CD4-positive, alpha-beta T cell treated with Interleukin-1 beta for 1 hour (primary cell): ENCODE measurements at regions not wholly inside any gene's neighbourhood (a gene's known extent, or its start where the extent isn't known, plus 50 kb on each side); places are given as distances from the start of the nearest gene placed in this dataset.

Source experiments
- DNase-seq, 2 donors: peaks; one replicate each; pipeline ENCODE4 v3.0.0-alpha.2; 2020 to 2022

- no peak for DNase-seq
Observed at GRCh38 chr3:117322866-117323265, 613.3 kb downstream of the TUSC7 start.

- DNase-seq = no peak
Observed at GRCh38 chr3:117346901-117347300, 637.3 kb downstream of the TUSC7 start.

DNA sequence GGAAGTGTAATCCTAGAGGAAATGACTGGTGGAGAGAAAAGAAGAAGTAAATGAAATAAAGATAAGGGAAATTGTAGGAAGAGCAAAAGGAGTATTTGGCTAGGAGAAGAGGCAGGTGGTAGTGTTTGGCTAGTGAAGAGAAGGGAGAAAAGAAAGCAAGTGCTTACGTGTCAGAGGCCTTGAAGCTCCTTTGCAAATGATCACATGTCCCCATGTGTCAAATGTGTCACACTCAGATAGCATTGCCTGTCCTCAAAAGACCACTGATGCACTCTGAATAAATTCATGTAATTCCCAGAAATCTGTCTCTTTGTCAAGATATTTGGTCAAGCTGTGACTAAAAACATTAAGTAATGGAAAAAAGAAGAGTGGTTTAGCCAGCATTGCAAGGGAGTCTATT, 639.3 kb downstream of the TUSC7 start:
- no peak for DNase-seq

DNA sequence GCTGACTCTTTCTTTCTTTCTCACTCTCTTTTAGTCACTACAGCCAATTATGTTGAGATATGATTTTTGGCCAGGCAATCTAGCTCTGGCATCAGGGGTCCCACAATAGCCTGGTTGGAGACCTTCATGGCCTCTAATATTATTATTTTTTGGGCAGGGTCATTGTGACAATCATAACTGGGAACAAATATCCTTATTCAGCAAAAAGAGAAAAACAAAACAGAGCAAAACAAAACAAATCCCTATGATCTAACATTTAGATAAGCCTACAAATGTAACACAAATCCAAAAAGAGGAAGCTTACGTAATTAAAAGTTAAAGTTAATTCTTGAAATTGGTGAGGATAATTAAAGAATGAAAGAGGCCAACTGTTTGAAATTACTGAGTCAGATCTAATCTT, 640.0 kb downstream of the TUSC7 start:
- no peak for DNase-seq

GRCh38 chr3:117350371-117350770, 640.8 kb downstream of the TUSC7 start:
- DNase-seq = no peak

- DNase-seq = no peak
Observed at GRCh38 chr3:117355566-117355965, 646.0 kb downstream of the TUSC7 start.

DNA sequence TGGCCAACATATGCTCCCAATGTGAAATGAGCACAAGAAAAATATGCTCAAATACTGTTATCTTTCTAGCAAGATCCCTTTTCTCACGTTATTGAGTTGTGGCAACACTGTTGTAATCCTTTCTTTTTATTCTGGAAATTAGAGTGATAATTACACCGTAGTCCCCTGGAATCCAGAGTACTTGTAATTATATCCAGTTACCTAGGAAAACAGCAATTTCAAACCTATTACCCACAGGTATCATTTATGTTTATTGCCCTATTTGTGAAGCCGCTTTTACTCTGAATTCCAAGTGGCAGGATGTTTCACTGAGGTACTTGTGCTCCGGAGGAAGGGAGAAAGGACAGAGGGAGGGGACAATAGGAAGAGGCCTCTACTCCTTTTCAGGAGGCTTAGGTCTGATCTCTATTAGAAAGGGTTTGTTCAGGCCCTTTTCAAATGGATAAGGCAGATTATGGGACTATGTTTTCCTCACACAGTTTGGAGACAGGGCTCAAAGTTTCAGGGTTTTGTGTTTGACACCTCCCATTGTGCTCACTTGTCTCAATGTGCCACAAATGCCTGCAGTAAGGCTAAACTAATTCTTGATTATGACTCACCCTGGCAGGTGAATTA, 646.6 kb downstream of the TUSC7 start:
- DNase-seq = no peak

GRCh38 chr3:117358717-117359314, 649.2 kb downstream of the TUSC7 start:
- no peak for DNase-seq

- DNase-seq = no peak
Observed at GRCh38 chr3:117366574-117366973, 657.0 kb downstream of the TUSC7 start.

GRCh38 chr3:117367861-117368260, 658.3 kb downstream of the TUSC7 start:
- DNase-seq = no peak

DNA sequence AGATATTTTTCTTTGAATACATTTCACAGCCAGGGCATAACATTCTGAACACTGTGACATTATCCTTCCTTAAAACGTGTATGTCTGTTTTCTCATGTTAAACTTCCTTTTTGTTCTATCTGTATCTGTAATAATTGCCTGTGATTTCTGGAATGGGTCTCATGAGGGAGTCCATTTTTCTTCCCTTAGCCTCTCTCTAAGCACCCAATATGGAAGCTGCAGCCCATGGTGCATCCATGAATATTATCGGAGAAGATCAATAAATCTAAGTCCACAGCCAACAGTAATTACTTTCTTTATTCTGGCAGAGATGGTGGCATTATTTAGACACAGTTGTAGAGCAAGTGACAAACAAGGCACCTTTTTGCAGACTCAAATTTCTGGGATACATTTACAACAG, 671.1 kb downstream of the TUSC7 start:
- no peak for DNase-seq

DNA sequence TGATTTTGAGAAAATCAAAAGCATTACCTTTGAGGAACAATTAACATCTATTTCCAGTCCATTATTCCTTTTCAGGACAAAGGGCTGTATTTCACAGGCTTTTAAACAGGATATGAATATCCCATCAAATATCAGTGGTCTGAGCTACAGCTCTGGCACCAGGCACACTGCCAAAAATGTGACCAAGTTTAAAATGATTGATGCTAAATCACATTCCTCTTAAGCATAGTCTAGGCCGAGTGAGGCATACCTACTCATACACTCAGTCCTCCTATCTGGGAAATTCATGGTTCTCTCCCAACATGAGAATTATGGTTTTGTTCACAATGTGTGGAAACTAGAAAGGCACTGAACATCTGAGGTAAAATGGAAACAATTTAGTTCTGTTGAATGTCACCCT, 683.5 kb downstream of the TUSC7 start:
- no peak for DNase-seq

DNA sequence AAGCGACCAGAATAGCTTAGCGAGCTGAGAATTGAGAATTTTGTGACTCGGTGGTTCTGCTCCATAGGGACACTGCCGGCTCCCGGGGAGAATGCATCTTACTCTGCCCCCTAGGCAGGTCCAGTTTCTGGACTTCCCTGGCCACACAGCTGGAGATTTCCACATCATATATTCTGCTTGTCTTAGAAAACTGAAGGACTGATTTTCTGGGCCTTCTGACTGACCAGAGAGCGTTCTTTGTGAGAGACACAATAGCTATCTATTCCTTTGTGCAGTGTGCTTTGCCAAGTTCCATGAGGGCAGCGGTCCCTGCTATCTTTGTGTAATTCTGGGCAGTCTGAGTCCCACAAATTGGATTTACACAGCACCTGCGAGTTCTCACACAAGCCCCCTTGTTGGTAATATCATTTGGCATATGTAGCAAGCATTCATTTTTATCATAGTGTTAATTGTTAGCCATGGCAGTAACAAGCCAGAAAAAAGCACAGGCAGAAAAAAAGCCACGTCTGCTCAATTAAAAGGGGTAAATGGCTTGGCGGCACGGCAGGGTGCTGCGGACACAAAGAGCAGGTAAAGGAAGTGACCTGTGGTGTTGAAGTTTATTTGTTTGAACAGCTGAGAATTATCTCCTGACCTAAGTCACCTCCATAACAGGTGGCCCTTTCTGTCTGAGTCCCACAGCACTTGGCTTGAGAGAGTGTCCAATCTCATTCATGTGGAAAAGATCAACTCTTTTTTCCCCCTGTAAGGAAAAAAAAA, 688.7 kb downstream of the TUSC7 start:
- no peak for DNase-seq

GRCh38 chr3:117399311-117400078, 689.9 kb downstream of the TUSC7 start:
- no peak for DNase-seq

GRCh38 chr3:117400303-117400702, 690.7 kb downstream of the TUSC7 start:
- no peak for DNase-seq

- DNase-seq = no peak
Observed at GRCh38 chr3:117404141-117404540, 694.6 kb downstream of the TUSC7 start.

GRCh38 chr3:117404730-117405129, 695.2 kb downstream of the TUSC7 start:
- no peak for DNase-seq

DNA sequence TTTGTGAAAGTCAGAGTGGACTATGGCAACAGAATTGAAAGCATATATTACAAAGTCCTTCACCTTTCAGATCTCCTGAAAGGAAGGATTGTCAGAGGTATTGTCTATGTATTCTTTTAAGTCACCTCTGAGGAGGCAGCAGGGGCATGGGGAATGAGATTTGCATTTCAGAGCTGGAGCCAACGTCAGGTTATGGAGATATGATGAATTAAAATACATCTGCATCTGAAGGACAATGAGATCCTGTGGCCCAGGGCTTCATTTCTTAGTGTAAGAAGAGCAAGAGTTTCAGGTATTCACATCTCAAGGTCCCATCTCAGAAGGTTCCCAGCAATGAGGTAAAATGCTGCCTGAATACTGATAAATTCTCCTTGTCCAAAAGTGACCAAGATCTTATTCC, 695.8 kb downstream of the TUSC7 start:
- DNase-seq = no peak

DNA sequence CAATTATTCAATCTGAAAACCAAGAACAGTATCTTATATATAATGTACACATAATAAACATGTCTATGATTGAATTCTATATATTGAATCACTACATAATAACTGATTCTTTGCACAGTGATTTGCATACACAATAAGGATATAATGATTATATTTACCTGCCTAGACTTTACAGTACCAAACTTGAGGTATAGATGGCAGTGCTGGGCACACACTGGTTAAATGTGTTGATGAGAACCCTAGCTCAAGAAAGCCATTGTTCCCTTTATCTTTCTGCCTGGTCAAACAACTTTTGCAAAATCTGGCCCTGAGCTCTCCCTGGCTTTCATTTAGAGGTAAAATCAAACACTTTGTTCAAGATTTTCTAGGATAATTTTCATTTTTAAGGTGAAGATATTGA, 697.7 kb downstream of the TUSC7 start:
- DNase-seq = no peak

DNA sequence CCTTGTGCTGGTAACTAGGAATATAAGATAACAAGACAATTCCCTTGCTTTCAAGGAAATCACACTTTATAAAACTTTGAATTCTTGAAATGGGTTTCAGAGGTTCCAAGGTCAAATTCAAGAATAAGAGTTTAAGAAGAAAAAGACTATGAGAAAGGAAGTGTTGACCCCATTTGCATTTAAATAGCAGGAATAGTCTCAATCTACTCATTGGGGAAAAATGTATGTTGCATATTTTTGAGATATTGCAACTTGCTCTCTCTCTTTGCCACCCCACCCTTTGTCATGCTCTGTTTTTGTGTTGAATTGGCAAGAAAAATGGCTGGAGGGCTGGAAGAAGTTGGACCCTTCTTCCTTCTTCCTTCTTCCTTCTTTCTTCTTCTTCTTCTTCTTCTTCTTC, 699.2 kb downstream of the TUSC7 start:
- DNase-seq = no peak

DNA sequence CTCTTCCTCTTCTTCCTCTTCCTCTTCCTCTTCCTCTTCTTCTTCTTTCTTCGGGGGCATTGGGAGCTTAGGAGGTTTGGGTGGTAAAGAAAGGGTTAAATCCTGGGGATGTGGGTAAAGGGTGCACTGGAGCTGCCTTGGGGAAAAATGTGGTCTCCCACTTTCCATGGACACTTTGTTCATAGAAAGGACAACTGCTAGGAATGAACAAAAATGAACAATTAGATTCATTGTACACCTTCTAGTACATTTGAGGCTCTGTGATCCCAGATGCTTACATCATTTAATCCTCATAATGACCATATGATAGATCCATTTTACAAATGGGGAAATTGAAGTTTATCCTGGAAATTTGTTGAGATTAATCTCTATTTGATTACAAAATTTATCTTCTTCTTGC, 699.7 kb downstream of the TUSC7 start:
- DNase-seq = no peak

GRCh38 chr3:117409701-117410459, 700.3 kb downstream of the TUSC7 start:
- DNase-seq = no peak

GRCh38 chr3:117411971-117412370, 702.4 kb downstream of the TUSC7 start:
- no peak for DNase-seq
